ENCODE measurements at regions not wholly inside any gene's neighbourhood (a gene's known extent, or its start where the extent isn't known, plus 50 kb on each side); places are given as distances from the start of the nearest gene placed in this dataset.

DNA sequence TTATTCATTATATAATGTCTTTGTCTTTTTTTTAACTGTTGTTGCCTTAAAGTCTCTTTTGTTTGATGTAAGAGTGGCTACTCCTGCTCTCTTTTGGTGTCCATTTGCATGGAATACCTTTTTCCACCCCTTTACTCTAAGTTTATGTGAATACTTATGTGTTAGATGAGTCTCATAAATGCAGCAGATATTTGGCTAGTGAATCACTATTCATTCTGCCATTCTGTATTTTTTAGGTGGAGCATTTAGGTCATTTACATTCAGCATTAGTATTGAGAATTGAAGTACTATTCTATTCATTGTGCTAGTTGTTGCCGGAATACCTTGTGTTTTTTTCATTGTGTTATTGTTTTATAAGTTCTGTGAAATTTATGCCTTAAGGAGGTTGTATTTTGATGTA lies 317.1 kb downstream of the ANXA1 start:
- no peak for TF ChIP-seq CTCF (IDR thresholded peaks at IDR 0.05)
- no peak for TF ChIP-seq POLR2A (IDR thresholded peaks at IDR 0.05)

Measured in upper lobe of left lung (tissue), 4 donors.